PFSK-1 (cell line): ENCODE measurements at regions not wholly inside any gene's neighbourhood (a gene's known extent, or its start where the extent isn't known, plus 50 kb on each side); places are given as distances from the start of the nearest gene placed in this dataset.

Source experiments
- FOXP2 ChIP-seq: optimal IDR thresholded peaks from 2 replicates; pipeline ENCODE3; 2011; ENCODE audit warnings: borderline replicate concordance, control low read depth, inconsistent platforms; ENCODE audit not compliant: insufficient read depth; ENCODE audit errors: extremely low read length, extremely low read depth
- POLR2AphosphoS5 ChIP-seq: IDR thresholded peaks from 2 replicates; pipeline ENCODE4 v1.6.1; 2012; ENCODE audit warnings: low read depth, mild to moderate bottlenecking, control low read depth, low read length, moderate library complexity
- SIN3A ChIP-seq: IDR thresholded peaks from 2 replicates; pipeline ENCODE4 v1.6.1; 2012; ENCODE audit warnings: mild to moderate bottlenecking, low read length, moderate library complexity, borderline replicate concordance; ENCODE audit not compliant: insufficient read depth
- TAF1 ChIP-seq: IDR thresholded peaks from 2 replicates; pipeline ENCODE4 v1.6.1; 2012; ENCODE audit warnings: low read length, control low read depth, borderline replicate concordance; ENCODE audit not compliant: insufficient read depth
- TF ChIP-seq, protein P1 (sequence below), 2 experiments: IDR thresholded peaks; 2 replicates each; pipeline versions ENCODE4 v1.6.1 to v1.8.0; 2011 to 2012; ENCODE audit warnings: low read depth in 2 of 2, low read length in 2 of 2, control low read depth in 1 of 2, inconsistent platforms in 1 of 2, mild to moderate bottlenecking in 1 of 2, moderate library complexity in 1 of 2; ENCODE audit not compliant: insufficient read depth in 1 of 2

DNA sequence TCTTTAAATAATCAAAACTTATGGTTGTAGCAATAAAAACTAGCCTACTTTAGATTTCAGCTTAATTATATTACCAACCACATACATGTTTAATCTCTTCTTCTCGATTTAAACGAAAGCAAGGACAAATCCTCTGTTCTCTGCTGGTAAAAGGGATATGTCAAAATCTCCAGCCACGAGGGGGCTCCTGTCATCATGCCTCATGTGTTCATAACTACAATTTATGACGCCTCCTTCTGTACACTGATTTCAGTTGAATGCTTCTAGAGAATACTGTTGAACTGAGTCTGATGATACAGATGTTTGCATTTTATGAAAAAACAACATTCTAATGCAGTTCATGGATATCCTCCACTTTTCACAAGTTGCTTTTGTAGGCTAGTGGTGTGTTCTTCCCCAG lies 220.0 kb upstream of the DPP6 start:
- TF ChIP-seq POLR2AphosphoS5, result no peak
- TF ChIP-seq, protein P1, sequence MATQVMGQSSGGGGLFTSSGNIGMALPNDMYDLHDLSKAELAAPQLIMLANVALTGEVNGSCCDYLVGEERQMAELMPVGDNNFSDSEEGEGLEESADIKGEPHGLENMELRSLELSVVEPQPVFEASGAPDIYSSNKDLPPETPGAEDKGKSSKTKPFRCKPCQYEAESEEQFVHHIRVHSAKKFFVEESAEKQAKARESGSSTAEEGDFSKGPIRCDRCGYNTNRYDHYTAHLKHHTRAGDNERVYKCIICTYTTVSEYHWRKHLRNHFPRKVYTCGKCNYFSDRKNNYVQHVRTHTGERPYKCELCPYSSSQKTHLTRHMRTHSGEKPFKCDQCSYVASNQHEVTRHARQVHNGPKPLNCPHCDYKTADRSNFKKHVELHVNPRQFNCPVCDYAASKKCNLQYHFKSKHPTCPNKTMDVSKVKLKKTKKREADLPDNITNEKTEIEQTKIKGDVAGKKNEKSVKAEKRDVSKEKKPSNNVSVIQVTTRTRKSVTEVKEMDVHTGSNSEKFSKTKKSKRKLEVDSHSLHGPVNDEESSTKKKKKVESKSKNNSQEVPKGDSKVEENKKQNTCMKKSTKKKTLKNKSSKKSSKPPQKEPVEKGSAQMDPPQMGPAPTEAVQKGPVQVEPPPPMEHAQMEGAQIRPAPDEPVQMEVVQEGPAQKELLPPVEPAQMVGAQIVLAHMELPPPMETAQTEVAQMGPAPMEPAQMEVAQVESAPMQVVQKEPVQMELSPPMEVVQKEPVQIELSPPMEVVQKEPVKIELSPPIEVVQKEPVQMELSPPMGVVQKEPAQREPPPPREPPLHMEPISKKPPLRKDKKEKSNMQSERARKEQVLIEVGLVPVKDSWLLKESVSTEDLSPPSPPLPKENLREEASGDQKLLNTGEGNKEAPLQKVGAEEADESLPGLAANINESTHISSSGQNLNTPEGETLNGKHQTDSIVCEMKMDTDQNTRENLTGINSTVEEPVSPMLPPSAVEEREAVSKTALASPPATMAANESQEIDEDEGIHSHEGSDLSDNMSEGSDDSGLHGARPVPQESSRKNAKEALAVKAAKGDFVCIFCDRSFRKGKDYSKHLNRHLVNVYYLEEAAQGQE (IDR thresholded peaks at IDR 0.05; ENCODE audit: insufficient read depth in 1 of 2, low read depth in 2 of 2, low read length in 2 of 2), result no peak
- TF ChIP-seq FOXP2, result no peak
- no peak for TF ChIP-seq SIN3A
- TF ChIP-seq TAF1, result no peak

DNA sequence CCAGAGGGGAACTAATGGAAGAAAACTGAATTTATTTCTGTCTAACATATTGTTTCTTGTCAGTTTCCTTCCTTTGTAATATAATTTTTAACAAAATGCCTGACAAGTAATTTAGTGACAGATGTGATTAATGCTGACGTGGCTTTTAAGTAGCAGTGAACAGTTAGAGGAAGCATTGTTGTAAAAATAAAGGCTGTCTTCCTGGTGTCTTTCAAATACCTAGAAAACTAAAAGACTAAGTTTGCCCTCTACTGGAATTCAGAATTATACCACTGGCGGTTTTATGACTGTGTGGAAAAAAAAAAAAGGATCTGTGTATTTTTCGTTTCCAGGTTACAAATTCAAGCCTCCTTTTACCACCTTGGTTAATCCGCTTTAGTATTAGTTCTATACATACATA lies 217.1 kb upstream of the DPP6 start:
- TF ChIP-seq TAF1 (no peak), SIN3A (no peak), FOXP2 (no peak), POLR2AphosphoS5 (no peak)
- TF ChIP-seq, protein P1 (IDR thresholded peaks at IDR 0.05; ENCODE audit: insufficient read depth in 1 of 2, low read depth in 2 of 2, low read length in 2 of 2), result no peak

DNA sequence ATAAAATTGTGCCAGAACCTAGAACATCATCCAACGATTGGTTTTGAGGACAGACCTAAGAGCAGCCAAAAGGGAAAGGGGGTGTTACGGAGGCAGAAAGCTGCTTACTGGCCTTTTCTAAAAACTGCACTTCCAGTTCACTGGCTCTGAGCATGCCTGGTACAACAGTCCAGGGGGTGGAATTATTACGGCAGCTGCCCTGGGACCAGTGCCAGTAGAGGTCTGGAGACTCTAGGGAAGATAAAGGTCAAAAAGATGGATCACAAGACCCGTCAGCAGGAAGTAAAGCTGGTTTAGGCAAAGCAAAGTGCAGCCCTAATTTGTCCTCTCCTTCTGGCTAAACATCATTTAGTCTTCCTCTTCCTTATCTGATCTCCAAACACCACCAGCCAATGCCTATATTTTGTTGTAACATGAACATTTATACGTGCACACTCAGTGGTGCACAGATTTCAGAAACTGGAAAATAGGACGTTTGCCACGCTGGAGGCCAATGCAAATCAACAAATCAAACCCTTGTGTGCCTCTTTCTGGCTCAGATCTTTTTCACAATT lies 216.4 kb upstream of the DPP6 start:
- TF ChIP-seq POLR2AphosphoS5 (no peak), TAF1 (no peak), SIN3A (no peak), FOXP2 (no peak)
- TF ChIP-seq, protein P1 (IDR thresholded peaks at IDR 0.05; ENCODE audit: insufficient read depth in 1 of 2, low read depth in 2 of 2, low read length in 2 of 2), result no peak

DNA sequence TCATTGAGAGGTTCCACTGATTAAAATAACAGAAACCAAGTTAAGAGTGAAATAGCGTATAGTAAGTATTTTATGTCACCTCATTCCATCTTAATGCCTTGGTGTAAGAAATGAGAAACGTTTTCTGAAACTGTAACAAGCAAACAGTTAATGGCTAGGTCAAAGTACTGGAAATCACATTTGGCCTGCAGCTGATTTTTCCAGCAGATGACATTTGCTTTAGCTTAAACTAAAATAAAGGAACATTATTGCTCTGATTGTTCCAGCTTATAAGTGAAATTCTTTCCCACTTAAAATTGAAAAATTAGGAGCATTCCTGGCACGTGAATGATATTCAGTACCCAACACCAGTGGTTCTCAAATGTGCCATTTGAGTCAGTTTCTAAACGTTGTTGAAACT lies 213.6 kb upstream of the DPP6 start:
- TF ChIP-seq SIN3A (no peak), FOXP2 (no peak), POLR2AphosphoS5 (no peak), TAF1 (no peak)
- TF ChIP-seq, protein P1 (IDR thresholded peaks at IDR 0.05; ENCODE audit: insufficient read depth in 1 of 2, low read depth in 2 of 2, low read length in 2 of 2), result no peak

DNA sequence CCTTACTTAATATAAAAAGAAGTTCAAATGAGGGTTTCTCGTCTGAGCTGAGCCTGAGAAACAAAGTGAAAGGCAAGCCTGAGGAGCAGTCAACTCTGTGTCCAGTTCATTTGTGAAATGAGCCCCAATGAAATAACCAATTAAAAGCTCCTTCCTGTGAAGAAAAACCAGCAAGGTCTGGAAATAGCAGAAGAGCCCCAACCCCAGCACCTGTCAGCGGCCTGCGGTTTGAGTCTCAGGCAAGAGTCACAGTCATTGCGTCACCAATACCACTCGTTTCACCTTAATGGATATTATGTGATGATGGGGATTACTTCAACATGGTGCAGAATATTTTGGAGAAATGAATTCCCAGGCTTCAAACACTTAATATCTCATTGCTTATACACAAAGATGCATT lies 211.3 kb upstream of the DPP6 start:
- no peak for TF ChIP-seq SIN3A
- TF ChIP-seq, protein P1 (IDR thresholded peaks at IDR 0.05; ENCODE audit: insufficient read depth in 1 of 2, low read depth in 2 of 2, low read length in 2 of 2), result no peak
- TF ChIP-seq POLR2AphosphoS5, result no peak
- no peak for TF ChIP-seq TAF1
- no peak for TF ChIP-seq FOXP2
